GM19023 (cell line): ENCODE measurements at regions not wholly inside any gene's neighbourhood (a gene's known extent, or its start where the extent isn't known, plus 50 kb on each side); places are given as distances from the start of the nearest gene placed in this dataset.
"Not testable (repeated sequence)": the region's sequence is repeated elsewhere in the genome, so short reads cannot be mapped to it uniquely, and the experiment has no call there.

Source experiments
- ATAC-seq: cut with Tn5 transposase; IDR thresholded peaks from one replicate; pipeline ENCODE4 v1.9.1; 2021; ENCODE audit warnings: mild to moderate bottlenecking, moderate library complexity; ENCODE audit not compliant: unreplicated experiment

DNA sequence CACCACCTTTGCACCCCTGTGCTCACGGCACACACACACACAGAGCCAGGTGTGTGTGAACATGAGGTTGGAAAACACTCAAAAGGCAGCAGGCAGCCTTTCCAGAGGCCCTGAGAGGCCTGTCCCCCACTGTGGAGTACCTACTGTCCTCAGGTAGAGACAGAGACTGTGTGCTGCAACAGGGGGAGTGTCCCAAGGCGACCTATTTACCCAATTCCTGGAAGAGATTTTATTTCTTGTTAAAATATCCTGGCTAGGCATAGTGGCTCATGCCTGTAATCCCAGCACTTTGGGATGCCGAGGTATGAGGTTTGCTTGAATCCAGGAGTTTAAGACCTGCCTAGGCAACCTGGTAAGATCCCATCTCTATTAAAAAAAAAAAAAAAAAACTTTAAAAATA, 108.5 kb downstream of the COPRS start:
- no peak for ATAC-seq

DNA sequence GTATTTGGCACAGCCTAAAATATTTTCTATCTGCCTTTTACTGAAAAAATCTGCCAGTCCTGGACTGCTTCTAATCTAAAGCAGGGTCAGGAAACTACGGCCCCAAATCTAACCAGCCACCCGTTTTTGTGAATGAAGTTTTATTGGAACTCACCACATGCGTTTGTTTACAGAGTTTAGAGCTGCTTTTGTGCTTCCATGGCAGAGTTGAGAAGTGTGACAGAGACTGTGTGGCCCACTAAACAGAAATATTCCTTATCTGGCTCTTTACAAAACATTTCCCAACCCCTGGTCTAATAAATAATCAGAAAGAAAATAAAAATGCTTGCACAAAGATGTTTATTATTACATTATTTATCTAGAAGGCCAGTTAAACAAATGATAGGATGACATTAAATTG, 110.2 kb downstream of the COPRS start:
- ATAC-seq = no peak

DNA sequence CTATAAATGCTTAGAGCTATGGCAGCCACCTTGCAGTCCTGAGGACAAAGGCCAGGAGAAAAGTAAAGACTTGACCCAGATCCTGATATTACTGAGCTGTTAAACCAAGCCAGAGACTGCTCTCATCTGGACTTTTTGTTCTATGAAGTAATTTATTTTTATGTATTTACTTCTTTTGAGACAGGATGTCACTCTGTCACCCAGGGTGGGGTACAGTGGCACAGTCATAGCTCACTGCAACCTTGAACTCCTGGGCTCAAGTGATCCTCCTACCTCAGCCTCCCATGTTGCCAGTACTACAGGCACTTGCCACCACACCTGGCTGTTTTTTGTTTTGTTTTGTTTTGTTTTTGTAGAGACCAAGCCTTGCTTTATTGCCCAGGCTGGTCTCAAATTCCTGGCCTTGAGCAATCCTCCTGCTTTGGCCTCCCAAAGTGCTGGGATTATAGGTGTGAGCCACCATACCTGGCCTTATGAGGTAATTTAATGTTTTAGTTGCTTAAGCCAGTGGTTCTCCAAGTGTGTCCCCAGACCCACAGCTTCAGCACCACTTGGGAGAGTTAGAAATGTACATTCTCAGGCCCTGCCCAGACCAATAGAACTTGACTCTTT, 112.1 kb downstream of the COPRS start:
- no peak for ATAC-seq

DNA sequence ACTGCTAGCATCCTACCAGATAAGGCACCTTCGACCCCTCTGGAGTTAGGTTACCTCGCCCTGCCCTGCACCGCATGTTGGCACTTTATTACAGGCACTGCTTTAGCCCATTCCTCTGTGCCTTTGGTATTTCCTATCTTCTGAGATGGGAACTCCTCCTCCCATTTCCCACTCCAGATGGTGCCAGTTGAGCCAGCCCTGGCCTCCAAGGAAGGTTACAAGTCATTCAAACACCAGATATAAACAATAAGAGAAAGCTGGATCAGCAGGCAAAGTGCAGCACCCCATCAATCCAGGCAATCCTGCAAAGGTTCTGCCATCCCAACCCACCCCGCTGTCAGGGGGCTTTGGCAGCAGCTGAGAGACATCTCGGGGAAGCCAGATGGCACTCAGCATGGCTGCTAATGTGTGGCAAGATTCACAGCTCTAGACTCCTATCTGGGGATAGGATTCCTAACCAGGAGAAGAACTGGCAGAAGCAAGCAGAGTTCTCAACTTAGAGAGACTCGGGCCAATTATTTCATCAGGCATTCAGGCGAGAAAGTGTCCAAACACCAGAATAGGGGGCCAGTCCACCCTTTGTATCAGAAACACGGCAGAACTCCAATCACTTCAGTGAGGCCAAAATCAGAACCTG, 113.0 kb downstream of the COPRS start:
- ATAC-seq = no peak

DNA sequence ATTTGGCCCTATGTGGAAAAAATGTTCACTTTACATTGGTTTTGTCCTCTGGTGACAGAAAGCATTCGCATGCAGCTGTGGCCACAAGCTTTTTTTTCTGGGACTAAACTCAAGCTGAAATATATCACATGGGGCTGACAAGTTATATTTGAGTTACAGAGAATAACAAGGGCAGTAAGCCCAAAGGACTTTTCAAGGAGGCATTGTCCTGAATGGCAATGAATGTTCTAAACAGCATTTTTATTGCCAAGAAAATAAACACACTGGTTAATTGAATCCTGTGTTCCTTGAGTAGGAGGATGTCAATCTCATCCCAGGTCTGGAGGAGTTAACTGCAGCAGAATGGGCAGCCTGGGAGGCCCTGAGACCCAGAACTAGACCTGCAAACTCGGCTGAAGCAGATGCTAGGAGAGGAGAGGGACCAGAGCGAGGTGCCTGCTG, 114.5 kb downstream of the COPRS start:
- no peak for ATAC-seq

DNA sequence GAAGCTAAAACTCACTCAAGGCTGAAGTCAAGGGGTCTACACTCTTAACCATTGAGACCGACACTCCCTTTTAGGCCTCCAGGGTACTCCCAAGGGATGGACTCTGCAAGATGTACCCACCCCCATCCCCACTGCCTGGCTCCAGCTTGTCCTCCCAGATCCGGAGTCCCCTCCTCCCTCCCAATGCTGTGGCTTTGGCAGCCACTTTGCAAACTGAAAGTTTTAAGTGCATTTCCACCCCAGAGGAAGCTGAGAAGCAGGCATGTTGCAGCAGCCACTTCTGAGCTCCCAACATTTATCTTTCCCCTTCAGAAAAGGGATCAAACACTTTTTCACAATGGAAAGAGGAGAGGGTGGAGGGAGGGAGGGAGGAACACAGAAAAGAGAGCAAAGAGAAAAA, 115.2 kb downstream of the COPRS start:
- no peak for ATAC-seq

DNA sequence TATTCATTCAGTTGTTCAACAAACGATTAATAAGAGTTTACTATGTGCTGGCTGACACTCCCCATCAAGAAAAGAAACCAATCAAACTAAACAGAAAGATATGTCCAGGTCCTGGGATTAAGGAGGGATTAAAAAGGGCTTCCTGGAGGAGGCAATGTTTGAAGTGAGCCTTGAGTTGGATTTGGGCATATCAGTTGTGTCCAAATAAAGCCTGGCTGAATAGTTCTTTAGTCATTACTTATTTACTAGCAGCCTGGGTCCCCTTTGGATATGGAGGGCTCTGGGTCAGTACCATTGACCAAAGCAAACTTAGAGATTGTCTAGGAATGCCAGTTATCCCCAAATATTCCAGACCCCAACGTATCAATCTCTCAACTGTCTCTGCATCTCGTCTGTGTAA, 117.7 kb downstream of the COPRS start:
- ATAC-seq = no peak

DNA sequence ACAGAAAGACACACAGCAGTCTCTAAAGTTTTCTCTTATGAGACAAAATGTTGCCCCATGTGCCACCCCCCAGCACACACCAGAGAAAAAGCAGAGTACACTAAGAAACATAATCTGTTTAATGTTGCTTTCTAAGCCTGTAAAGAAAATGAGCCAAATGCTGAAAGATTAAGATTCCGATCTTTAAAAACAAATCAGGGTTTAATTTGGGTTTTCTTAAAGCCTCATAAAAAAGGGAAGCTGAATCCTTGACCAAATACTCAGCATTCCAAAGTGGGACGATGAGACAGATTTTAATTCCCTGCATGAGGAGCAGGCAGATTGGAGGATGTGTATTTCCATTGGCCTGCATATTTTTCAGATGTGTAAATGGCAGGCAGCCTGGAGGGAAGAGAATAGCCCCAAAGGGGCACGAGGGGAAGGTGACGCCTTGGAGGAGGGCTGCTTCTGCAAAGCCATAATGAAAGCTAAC, 118.4 kb downstream of the COPRS start:
- ATAC-seq = no peak

DNA sequence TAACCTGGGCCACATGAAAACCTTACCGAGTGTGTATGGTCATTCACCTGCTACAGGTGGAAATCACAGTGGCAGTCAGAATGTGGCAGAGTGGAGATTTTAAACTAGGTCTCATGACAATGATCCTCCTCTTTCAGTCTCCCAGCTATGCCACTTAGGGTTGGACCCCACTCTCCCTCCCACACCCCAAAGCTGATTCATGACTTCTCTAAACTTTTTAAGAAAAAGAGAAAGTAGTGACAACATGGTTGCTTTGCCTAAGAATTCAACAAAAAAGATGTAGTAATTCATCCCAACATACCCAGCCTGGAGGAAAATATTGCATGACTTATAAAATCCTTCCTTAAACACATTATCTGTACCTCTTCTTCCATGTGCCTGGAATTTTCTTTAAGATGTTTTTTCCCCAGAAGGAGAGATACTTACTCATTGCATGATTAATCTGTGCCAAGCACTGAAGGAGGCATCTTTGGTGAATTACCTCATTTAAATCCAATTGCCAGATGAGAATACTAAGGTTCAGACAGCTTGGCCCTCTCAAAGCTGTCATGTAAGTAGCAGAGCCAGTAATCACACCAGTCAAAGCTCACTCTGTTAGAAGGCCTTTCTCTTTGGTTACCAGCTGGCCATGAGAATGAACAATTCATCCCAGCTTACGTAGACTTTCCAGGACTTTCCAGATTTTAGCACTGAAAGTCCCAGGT, 119.9 kb downstream of the COPRS start:
- no peak for ATAC-seq

DNA sequence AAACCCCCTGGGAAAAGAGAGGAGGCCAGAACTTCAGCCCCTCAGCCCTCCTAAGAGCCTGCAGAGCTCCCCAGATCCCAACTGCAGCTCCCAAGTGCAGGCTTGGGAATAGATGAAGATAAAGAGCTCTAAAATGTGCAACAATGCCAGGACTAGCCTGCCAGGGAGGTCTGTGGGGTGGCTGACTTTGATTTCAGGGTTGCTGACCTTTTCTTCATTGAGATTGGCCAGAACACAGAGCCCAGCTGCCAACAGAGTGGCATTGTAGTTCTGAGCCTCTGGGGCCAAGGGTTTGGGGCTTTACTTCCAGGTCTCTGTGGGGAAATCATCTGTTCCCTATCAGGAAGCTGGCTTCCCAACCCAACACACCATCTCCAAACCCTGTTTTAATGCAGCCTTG, 120.6 kb downstream of the COPRS start:
- no peak for ATAC-seq

DNA sequence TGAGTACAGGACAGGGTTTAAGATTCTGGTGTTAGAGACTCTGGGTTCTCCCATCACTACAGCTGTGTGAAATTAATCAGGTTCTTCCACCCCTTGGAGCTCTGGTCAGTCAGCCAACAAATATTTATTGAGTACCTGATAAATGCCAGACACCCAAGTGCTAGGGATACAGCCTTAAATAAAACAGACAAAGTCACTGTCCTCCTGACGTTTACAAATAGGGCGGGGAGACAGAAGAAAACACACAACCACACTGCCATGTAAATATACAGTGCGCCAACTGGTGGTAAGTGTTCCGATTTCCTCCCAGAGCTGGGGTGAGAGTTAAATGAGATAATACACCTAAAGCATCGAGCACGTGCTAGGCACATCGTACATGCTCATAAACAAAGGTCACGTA, 121.0 kb downstream of the COPRS start:
- ATAC-seq = no peak

DNA sequence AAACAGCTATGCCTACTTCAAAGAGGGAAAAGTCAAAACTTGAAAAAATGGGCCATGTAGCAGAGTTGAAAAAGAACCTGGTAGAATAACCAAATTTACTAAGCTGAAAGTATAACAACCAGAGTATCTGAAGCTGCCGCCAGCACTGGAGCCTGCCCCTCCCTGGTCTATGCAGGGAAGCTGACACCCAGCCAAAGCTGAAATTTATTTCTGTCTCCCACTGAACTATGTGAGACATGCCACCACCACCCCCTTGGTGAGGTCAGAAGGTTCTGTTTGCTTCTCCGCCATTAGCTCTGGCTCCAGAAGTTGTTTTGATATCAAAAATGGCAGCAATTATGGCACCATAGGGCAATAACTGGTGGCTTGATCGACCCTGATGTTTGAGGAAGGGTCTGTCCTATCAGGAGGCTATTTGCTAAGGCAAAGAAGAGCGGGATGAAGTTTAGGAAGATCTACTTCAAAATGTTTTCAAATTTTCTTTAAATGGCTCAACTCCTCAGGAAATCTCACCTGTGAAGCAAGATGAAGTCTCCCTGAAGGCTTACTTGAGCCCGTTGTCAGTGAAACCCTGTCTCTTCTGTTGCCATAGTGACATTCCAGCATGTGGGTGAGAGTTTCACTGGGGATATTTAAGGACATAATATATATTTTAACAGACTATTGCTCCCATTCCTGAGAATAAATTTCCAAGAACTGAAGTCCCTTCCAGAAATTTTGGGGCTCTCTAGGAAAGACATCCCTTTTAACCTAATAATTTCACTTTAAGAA, 122.0 kb downstream of the COPRS start:
- ATAC-seq = no peak

DNA sequence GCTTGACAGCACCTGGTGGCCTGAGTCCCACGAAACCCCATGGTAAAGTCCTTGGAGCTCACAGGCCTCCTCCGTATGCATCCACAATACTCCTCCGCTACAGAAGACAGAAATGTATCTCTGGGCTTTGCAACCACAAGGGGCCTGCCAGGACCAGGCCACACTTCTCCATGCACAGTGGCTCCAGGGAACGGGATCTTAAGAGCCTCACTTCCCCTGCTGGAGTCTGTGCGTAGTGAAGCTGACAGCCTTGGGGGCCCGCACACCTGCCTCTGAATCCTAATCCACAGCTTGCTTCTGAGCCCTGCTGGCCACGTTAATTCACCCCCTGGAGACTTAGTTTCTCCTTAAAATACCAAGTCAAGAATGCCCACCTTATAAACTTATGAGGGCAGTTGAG, 125.7 kb downstream of the COPRS start:
- ATAC-seq = no peak

DNA sequence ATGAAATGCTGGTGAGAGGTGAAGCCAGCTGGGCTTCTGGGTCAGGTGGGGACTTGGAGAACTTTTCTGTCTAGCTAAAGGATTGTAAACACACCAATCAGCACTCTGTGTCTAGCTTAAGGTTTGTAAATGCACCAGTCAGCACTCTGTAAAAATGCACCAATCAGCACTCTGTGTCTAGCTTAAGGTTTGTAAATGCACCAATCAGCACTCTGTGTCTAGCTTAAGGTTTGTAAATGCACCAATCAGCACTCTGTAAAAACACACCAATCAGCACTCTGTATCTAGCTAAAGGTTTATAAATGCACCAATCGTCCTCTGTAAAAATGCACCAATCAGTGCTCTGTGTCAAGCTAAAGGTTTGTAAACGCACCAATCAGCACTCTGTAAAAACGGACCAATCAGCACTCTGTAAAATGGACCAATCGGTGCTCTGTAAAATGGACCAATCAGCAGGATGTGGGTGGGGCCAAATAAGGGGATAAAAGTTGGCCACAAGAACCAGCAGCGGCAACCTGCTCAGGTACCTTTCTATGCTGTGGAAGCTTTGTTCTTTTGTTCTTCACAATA, 127.4 kb downstream of the COPRS start:
- ATAC-seq = not testable (repeated sequence)

DNA sequence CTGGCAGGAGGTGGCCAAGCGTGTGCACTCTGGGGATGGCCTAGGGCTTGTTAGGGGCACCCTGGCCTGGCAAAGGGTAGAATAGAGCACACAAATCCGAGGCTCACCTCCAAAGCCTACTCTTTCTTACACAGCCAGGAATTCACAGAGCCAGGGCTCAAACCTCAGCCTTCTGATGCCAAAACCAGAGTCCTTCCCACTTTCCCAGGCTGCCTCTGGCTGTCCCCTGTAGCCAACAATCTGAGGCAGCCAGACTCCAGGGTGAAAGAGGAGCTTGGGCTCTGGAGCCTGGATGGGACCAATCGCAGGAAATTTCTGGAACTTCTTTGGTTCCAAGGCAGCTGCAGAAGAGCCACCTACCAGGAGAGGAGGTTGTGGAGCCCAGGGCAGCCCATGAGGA, 127.9 kb downstream of the COPRS start:
- ATAC-seq = no peak

DNA sequence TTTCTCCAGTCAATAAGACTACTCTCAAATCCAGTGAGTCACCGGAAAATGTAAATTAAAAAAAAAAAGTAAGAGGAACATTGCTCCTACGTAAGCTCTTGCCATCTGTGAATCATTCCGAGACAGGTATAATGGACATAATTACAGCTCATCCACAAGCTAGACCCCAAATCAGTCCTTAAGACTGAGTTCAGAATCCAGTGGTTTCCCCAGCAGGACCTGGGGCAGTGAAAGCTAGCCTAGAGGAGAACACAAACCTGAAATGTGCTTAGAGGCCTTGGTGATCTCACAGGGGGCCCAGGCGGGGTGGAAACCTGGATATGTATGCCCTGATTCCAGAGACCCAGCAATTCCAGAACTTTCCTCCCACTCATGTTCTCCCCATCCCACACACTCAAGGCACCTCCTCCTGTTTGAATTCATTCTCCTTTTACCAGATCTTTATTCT, 132.0 kb downstream of the COPRS start:
- no peak for ATAC-seq

DNA sequence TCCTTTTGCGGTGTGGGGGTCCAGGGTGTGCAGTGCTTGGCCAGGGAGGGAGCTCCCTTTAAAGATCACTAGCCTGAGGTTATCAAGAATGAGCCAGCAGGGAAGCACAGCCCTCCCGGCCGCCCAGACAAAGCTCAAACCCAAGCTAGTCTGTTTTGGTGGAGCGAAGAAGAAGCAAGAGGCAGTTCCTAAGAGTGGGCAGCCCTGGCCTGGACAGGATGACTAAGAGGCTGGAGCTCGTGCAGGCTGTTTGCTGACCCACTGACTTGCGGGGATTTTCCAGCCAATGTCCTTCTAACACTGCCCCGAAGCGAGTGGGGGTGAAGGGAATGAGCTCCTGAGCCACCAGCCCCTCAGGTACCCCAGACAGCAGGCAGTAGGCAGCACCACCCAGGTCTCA, 134.4 kb downstream of the COPRS start:
- no peak for ATAC-seq

DNA sequence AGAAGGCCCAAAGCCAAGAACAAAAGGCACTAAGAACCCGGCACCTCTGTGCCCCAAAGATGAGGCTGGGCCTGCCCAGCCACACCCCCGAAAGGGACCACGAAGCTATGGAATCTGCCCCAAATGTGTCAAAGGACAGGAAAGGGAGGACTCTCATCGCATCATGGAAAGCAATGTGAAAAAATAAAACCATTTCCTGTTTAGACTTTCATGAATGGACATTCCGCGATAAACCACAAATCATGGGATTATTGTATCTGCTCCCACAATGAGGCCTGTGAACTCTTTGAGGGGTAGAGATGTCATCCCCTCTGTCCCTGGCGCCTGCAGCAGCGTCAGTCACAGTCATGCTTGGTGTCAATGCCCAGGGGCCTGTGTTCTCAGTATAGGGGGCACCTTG, 135.0 kb downstream of the COPRS start:
- no peak for ATAC-seq

DNA sequence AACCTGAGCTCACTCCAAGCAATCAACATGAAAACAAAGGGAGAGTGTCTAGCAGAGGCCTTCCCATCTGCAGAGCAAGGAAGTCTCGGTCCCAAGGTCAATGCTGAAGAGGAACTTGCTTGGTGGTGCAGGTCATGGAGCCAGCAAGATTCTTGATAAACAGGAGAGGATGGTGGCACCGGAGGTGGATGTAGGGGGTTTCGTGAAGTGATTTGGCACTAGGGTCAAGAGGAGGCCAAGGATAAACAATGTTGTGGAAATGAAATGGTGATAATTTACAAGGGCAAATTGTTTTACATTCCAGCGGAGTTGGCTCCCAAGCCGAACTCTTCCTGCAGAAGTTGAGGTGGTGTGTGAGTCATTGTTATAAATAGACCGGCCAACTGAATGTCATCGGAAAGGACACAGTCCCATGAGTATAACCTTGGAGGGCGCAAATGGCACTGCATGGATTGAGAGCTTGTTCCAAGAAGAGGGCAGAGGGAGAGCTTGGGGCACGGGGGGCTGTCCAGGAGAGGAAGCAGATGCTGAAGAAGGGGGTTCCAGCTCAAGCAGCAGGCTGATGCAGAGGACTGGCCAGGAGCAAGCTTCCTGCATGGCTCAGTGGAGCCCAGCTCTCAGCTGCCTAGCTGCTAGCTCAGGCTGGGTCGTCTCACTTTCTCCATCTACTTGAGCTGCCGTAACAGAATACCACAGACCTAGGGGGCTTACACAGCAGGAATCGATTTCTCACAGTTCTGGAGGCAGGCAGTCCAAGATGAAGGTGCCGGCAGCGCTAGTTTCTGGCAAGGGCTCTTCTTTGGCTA, 136.6 kb downstream of the COPRS start:
- ATAC-seq = no peak

DNA sequence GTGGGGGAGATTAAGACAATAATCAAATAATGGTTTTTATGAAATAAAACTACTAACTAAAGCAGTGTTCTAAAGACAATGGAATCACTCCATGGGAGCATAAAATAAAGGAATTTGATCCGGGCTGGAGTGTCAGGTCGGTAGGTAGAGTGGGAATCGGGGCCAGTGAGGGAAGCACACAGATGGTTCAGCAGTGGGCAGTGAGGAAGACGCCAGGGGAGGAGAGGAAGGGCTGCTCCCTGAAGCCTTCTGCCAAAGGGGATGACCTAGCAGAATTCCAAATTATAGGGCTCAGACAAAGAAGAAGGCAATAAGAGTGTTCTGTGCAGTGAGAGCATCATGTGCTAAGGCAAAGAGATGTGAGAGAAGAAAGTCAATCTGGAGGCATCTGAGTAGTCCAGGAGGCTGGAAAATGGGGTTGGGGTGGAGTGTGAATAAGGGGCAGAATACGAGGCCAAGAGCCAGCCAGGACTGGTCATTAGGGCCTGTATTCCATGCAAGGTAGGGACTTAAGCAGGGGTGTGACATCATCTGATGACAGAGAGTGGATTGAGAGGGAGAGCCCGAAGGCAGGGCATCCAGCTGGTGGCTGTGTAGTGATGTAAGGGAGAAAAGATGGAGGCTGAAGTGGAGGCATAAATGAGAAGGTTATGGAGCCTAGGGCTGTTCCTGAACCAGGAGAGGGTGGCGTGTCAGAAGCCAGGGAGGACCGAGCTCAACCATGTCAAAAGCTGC, 137.6 kb downstream of the COPRS start:
- ATAC-seq = no peak
